UCSD-AML1 (cell line): ENCODE measurements at regions not wholly inside any gene's neighbourhood (a gene's known extent, or its start where the extent isn't known, plus 50 kb on each side); places are given as distances from the start of the nearest gene placed in this dataset.

Experiments used
- DNase-seq: peaks from one replicate; lab custom pipeline; 2025; ENCODE audit not compliant: unreplicated experiment; lab: John Stamatoyannopoulos, UW

DNA sequence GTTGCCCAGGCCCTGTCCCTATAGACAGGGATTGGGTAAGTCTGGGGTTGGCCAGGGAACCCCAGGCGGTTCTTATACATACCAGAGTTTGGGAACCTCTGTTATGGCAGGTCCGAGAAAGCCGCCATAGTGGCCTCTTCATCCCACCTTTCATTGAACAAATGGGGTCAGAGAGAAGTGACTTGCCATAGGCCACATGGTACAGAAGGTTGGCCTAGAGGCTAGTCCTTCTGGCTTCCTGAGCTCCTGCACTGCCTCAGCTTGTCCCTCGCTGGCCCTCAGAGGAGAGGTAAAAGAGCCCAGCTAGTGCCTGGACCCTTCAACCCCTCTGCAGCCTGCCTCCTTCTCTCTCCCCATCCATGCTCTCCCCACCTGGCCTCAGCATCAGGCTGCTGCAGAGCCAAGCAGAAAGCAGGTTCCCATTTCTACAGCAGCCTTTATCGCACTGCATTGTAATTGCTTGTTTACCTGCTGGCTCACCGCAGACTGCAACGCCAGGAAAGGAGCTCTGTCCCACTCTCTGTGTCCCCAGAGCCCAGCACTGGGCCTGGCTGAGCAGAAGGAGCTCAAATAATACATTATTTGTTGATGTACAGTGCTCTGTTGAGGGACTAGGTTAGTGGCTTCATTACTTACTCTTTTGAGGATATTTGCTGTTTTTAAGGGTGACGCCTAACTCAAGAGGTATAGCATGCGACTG is 103.6 kb downstream of the TRIM29 start:
- no peak for DNase-seq

- DNase-seq = no peak
Observed at GRCh38 chr11:120032766-120033390, 105.0 kb downstream of the TRIM29 start.

DNA sequence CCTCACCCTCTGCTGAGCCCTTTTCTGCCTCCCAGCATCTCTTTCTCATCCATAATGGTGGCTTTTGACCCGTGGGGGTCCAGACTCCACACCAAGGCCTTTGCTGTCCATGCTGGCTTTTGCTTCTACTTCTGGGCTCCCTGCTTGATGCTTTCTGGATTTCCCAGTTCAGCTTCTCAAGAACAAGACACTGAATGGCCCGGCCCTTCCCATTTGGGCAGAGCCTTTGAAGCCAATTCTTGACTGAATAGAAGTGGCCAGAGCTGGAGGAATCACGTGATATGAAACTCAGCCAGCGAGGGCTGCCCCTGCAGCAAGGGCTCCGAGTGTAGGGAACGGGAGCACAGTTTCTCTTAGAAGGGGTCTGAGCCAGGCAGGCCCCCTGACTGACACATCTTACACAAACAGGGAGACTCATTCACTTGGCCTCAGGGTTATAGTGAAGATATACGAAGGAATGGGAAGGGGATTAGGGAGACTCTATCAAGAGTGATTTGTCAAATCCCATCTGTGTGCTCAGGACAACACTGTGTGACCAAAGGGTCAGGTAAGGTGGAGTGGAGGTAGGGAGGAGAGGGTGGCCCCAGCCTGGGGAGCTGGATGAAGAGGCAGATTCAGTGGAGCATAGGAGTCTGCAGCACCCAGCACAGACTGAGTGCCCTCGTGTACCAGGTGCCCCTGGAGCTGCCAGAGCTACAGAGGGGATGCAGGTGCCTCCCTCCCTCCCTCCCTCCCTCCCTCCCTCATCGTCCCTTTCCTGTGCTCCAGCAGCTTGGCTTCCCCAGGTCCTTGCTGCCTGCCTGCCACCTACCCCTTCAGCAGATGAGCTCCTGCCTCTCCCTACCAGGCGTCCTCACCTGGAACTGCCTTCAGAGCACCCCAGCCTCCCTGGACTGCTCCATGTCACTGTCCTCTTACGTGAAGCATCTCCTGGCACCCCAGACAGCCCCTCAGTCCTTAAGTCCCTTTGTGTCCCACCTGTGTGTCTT is 106.0 kb downstream of the TRIM29 start:
- no peak for DNase-seq

DNA sequence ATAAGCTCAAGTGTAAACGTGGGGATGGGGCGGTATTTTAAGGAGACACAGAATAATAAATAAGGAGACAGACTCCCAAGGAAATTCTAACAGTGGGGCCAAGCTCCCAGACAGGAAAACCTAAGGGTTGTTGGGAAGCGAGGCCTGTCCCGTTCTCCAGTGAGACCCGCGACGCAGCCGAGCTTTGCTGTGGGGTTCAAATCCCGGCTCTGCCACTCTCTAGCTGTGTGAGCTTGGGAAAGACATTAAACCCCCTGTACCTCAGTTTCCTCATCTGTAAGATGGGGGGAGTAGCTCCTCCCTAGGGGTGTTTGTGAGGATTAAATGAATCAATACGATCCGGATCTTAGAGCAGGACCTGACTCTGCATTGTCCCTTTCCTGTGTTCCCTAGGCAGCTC is 106.8 kb downstream of the TRIM29 start:
- no peak for DNase-seq

- DNase-seq = no peak
Observed at GRCh38 chr11:120030411-120030810, 107.5 kb downstream of the TRIM29 start.

GRCh38 chr11:120029321-120029720 is 108.6 kb downstream of the TRIM29 start:
- DNase-seq = no peak

- DNase-seq = no peak
Observed at GRCh38 chr11:120028897-120029258, 109.0 kb downstream of the TRIM29 start.

DNA sequence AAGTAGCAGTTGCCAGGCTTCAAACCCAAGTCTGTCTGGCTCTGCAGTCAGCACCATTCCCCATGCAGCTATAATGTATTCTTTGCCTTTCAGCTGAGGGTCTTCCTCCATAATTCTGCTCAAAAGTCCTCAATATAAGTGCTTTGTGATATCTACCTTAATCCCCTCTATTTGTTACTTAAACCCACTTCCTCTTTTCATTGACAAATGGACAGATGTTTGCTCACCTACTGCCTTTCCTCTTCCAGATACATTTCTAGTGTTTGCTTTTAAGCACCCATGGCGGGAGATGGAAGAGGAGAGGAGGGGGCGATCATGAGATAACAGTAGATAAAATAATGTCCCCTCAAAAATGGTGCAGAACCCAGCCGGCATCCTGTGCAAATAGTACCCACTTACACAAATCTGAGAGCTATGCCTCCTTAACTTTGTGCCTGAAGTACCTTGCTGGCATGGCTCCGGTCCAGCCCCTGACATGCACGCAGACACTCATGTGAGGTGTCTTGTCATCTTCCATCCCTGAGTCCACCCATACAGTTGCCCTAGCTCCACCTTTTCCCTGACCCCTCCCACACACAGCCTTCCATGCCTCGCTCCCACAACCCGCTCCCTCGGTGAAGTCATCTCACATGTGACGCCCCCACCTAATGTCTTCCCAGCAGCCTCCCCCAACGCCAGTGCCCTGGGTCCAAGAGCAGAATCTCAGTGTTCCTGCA is 109.6 kb downstream of the TRIM29 start:
- DNase-seq = no peak

DNA sequence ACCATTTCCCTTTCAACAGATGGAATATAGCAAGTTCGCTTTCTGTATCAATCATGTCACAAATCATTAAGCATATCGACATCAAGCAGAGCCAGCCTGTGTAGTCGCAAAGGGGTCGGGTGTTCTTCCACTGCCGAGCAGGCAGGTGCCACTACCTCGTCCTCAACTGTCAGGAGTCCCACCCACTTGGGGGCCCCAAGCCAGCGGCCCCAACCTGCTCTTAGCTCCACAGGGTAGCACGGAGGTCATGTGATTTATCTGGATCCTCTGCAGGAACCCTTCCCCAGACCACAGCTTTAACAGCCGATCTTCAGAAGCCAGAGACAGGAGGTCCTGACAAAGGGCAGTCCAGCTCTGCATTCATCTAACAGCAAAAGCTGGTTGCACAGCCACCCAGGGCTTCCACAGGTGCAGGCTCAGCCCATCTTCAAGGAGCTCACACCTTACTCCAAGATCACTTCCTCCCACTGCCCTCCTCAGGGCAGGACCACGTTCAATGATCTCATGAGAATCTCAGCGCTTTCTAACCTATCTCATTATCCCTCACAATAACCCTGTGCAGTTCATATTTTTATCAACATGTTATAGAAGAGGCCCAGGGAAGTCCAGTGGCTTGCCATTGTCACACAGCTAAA is 110.2 kb downstream of the TRIM29 start:
- no peak for DNase-seq

DNA sequence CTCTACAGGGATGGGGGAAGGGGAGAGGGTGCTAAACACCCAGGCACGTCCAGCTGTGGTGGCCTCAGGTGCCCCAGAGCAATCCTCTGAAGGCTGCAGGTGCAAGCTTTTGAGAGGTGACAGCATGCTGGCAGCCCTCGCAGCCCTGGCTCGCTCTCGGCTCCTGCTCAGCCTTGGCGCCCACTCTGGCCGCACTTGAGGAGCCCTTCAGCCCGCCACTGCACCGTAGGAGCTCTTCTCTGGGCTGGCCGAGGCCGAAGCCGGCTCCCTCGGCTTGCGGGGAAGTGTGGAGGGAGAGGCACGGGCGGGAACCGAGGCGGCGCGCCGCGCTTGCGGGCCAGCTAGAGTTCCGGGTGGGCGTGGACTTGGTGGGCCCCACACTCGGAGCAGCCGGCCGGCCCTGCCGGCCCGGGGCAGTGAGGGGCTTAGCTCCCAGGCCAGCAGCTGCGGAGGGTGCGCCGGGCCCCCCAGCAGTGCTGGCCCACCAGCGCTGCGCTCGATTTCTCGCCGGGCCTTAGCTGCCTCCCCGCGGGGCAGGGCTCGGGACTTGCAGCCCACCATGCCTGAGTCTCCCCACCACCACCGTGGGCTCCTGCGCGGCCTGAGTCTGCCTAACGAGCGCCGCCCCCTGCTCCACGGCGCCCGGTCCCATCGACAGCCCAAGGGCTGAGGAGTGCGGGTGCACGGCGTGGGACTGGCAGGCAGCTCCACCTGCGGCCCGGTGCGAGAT is 112.1 kb downstream of the TRIM29 start:
- no peak for DNase-seq

GRCh38 chr11:120024586-120024985 is 113.3 kb downstream of the TRIM29 start:
- no peak for DNase-seq

DNA sequence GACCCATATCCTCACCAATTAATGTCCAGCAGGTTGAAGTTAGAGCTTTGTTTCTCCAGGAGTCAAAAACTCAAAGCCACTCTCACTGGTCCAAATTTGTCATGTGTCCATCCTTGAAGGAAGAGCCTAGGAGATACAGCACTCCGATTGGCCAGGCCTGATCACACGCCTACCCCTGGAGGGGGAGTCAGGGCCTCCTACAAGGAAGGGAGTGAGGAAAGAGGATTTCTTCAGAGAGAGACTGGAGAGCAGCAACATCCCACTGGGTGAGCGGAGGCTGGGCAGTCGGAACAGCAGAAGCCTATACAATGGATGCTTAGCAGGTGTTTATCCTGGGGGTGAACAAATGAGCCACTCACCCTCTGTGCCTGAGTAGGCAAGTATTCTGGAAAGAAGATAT is 113.9 kb downstream of the TRIM29 start:
- no peak for DNase-seq

- no peak for DNase-seq
Observed at GRCh38 chr11:120023551-120023950, 114.4 kb downstream of the TRIM29 start.

DNA sequence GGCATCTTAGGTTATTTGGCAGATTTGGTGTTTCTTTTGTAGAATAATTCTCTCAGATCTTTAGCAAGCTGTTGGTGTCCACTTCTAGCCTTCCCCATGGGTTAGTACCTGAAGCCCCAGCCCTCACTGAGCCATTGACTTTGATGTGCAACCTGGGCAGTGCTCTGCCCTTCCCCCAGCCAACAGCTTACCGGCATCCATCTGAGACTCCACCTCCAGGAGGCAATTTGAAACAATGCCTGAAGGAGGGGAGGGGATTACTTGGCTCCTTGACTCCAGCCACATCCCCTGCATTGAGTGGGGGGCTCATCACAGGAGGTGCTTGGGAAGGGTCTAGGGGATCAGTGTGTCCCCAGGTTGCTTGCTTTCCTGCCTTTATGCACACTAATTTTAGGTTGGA is 114.8 kb downstream of the TRIM29 start:
- no peak for DNase-seq

DNA sequence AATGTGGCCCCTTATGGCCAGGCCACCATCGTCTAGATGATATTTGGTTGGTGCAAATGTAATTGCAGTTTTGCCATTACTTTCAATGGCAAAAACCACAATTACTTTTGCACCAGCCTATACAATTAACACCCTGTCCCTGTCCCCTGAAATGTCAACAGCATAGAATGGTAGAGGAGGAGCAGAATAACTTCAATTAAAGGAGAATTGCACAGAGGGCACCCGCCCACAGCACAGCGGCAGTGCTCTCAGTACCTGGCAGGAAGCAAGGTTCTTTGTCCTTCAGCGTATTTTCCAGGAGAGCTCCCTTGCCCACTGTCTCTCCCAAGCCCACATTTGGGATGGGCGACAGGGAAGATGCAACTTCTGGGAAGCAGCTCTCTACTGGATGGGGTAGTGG is 115.3 kb downstream of the TRIM29 start:
- DNase-seq = no peak

GRCh38 chr11:120021978-120022377 is 115.9 kb downstream of the TRIM29 start:
- DNase-seq = no peak

- DNase-seq = no peak
Observed at GRCh38 chr11:120021391-120021953, 116.4 kb downstream of the TRIM29 start.

- DNase-seq = no peak
Observed at GRCh38 chr11:120020981-120021380, 116.9 kb downstream of the TRIM29 start.

DNA sequence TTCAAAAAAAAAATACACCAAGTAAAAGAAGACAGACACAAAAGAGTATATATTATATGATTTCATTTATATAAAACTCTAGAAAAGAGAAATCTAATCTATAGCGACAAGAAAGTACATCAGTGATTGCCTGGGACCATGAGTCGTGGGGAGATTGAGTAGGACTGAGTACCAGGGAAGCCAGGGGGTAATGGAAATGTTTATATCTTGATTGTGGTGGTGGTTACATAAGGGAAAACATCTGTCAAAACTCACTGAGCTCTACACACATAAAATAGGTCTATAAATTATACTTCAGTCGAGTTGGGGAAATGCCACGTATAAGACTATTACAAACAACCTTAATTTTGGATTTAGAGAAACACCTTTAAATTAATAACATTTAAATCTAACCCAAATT is 117.4 kb downstream of the TRIM29 start:
- DNase-seq = no peak

DNA sequence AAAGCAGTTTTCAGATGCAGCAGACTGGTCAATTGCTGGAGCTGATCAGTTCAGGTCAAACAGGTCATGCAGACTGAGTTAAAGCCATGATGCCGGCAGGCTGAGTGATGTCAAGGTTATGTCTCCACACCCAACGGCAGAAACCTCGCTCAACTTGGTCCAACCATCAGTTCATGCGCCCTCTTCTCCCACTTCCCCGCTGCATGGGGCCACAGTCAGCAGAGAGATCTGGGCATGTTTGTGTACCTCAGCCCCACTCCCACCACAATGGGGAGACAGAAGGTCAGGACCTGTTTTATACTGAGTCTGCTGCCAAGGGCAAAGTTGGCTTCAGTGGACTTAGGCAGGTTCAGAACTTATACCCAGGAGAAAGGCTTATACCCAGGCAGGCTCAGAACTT is 118.7 kb downstream of the TRIM29 start:
- no peak for DNase-seq
